ENCODE measurements at regions not wholly inside any gene's neighbourhood (a gene's known extent, or its start where the extent isn't known, plus 50 kb on each side); places are given as distances from the start of the nearest gene placed in this dataset.

- DNase-seq = no peak
- 81 to 88% (median 86%) methylated on average over 1 of the region's 1 CpG for WGBS, 3 donors
- Histone ChIP-seq H3K9me3 (no peaks in the 10 kb centered on the region), H3K4me1 (no peaks in the 10 kb centered on the region), H3K36me3 (ENCODE audit: insufficient read depth in 1 of 2, low read depth in 1 of 2) (no peaks in the 10 kb centered on the region), H3K27ac (no peak overlapping the region), H3K4me3 (no peak overlapping the region), H3K27me3 (ENCODE audit: insufficient read depth in 3 of 3, low read length in 2 of 3) (peaks cover 0 to 2% (median 0%) of the 10 kb centered on the region in 3 donors)
- ATAC-seq = no peak
- TF ChIP-seq CTCF (IDR thresholded peaks at IDR 0.05) = no peak
- intact Hi-C loops (cut with DNase I) = no loop called here
Measured at GRCh38 chr15:38614621-38615020, 50.0 kb upstream of the RASGRP1 start.

- DNase-seq (no peak), ATAC-seq (no peak)
- no peak overlapping the region for H3K27ac ChIP-seq
- no peak for TF ChIP-seq CTCF (IDR thresholded peaks at IDR 0.05)
- H3K4me1 ChIP-seq = no peaks in the 10 kb centered on the region
- H3K36me3 ChIP-seq (ENCODE audit: insufficient read depth in 1 of 2, low read depth in 1 of 2) = no peaks in the 10 kb centered on the region
- H3K9me3 ChIP-seq = no peaks in the 10 kb centered on the region
- intact Hi-C loops (cut with DNase I) = no loop called here
- peaks cover 0 to 2% (median 0%) of the 10 kb centered on the region in 3 donors for H3K27me3 ChIP-seq (ENCODE audit: insufficient read depth in 3 of 3, low read length in 2 of 3)
- 70 to 74% (median 72%) methylated on average over 2 of the region's 2 CpGs for WGBS, 3 donors
- no peak overlapping the region for H3K4me3 ChIP-seq
Measured at GRCh38 chr15:38617831-38618230, 53.2 kb upstream of the RASGRP1 start.

- H3K4me1 ChIP-seq = no peaks in the 10 kb centered on the region
- no peak overlapping the region for H3K4me3 ChIP-seq
- no peak overlapping the region for H3K27ac ChIP-seq
- DNase-seq = no peak
- no peak for TF ChIP-seq CTCF (IDR thresholded peaks at IDR 0.05)
- WGBS, 3 donors = 62 to 79% (median 66%) methylated on average over 4 of the region's 4 CpGs
- peaks cover 0 to 2% (median 0%) of the 10 kb centered on the region in 3 donors for H3K27me3 ChIP-seq (ENCODE audit: insufficient read depth in 3 of 3, low read length in 2 of 3)
- intact Hi-C loops (cut with DNase I) = no loop called here
- no peak for ATAC-seq
- no peaks in the 10 kb centered on the region for H3K9me3 ChIP-seq
- H3K36me3 ChIP-seq (ENCODE audit: insufficient read depth in 1 of 2, low read depth in 1 of 2) = no peaks in the 10 kb centered on the region
Measured at GRCh38 chr15:38618242-38618955, 53.8 kb upstream of the RASGRP1 start.

- Histone ChIP-seq H3K27me3 (ENCODE audit: insufficient read depth in 3 of 3, low read length in 2 of 3) (peaks cover 0 to 2% (median 0%) of the 10 kb centered on the region in 3 donors), H3K36me3 (ENCODE audit: insufficient read depth in 1 of 2, low read depth in 1 of 2) (no peaks in the 10 kb centered on the region), H3K4me3 (no peak overlapping the region), H3K4me1 (no peaks in the 10 kb centered on the region), H3K27ac (no peak overlapping the region), H3K9me3 (no peaks in the 10 kb centered on the region)
- no peak for DNase-seq
- WGBS, 3 donors = 90 to 95% (median 90%) methylated on average over 2 of the region's 2 CpGs
- intact Hi-C loops (cut with DNase I) = no loop called here
- no peak for TF ChIP-seq CTCF (IDR thresholded peaks at IDR 0.05)
- ATAC-seq = no peak
Measured at GRCh38 chr15:38620098-38620497, 55.5 kb upstream of the RASGRP1 start.
